Fibroblast of skin of abdomen (primary cell): ENCODE measurements at regions not wholly inside any gene's neighbourhood (a gene's known extent, or its start where the extent isn't known, plus 50 kb on each side); places are given as distances from the start of the nearest gene placed in this dataset.

Experiments
- DNase-seq: peaks from one replicate; pipeline ENCODE4 v3.0.0-alpha.2; 2013

DNA sequence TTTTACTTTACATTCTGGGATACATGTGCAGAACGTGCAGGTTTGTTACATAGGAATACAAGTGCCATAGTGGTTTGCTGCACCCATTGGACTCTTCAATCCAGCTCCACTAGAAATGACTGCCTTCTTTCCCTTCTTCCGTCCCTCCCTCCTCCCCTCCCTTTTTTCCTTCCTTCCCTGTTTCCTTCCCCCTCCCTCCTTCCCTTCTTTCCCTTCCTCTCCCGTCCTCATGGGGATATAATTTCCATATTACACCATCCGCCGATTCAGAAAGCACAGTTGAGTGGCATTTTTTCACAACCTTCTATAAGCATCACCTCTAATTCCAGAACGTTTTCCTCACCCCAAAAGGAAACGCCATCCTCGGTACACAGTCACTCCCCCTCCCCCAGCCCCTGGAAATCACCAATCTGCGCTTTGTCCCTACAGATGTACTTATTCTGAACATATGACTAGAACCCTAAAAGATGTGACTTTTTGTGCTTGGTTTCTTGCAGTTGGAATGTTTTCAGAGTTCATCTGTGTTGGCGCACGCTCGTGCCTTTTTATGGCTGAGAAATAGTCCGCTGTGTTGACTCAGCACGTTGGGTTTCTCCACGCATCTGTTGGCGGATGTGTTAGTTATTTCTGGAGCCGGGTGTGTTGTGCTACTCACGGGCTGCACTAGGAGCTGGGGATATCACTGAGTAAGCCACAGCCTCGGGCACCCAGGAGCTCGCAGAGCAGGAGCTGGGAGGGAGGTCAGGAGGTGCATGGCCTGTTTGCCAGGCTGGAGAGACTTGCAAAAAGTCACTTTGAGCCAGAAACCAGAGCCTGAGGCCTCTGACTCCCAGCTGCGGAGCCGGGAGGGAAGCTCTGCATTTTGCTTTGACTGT, 336.4 kb downstream of the SEC14L1 start:
- peak; percentile 98 for DNase-seq

DNA sequence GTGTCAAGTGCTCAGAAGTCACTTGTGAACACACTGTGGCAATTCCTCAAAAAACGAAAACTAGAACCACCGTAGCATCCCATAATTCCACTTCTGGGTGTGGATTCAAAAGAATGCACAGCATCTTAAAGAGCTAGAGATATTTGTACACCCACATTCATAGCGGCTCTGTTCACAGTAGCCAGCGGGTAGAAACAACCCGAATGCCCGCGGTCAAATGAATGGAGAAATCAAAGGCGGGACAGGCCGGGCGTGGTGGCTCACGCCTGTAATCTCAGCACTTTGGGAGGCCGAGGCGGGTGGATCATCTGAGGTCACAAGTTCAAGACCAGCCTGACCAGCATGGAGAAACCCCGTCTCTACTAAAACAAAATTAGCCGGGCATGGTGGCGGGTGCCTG, 337.5 kb downstream of the SEC14L1 start:
- no peak for DNase-seq

DNA sequence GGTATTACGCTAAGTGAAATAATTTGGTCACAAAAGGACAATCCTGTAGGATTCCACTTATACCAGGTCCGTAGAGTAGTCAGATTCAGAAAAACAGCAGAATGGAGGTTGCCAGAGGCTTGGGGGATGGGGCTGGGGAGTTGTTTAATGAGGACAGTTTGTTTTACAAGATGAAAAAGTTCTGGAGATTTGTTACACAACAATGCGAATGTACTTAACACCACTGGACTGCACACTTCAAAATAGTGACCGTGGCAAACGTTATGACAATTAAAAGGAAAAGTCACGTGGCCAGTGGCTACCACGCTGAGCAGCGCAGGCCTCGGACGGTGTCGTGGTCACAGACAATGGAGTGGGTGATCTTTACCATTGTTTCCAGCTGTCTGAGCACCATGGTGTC, 338.1 kb downstream of the SEC14L1 start:
- DNase-seq = no peak

GRCh38 chr17:77479372-77480198, 338.8 kb downstream of the SEC14L1 start:
- DNase-seq = peak; percentile 42

- no peak for DNase-seq
Measured at GRCh38 chr17:77480199-77480508, 339.4 kb downstream of the SEC14L1 start.

DNA sequence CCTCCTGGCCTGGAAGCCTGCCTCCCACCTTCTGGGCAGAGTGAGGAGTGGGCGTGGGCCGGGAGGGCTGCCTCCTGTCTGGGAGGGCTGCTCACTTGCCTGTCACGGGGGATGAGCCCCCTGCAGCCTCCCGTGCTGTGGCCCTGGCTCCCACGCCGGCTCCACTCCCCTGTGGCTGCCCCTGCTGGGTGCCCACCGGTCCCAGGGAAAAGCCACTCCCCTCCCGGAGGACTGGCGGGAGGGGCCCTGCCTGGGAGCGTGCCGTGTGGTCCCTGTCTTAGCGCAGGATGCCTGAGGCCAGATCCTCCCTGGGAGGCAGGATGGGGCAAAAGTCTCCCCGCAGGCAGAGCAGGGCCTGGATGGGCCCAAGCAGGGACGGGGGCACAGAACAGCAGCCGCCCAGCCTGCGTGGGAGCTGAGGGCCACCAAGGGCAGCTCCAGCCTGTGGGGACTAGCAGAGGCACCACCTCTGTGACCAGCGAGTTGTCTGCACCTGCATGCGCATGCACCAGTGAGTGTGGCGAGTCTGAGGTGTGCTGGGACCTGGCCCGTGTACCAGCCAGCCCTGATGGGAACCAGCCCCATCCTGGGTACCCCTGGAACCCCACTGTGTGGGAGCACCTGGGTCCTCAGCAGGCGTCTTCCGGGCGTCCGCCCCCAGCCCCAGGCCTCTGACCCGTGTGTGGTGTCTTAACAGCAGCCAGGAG, 339.9 kb downstream of the SEC14L1 start:
- no peak for DNase-seq

- DNase-seq = no peak
Measured at GRCh38 chr17:77481476-77482374, 341.0 kb downstream of the SEC14L1 start.

DNA sequence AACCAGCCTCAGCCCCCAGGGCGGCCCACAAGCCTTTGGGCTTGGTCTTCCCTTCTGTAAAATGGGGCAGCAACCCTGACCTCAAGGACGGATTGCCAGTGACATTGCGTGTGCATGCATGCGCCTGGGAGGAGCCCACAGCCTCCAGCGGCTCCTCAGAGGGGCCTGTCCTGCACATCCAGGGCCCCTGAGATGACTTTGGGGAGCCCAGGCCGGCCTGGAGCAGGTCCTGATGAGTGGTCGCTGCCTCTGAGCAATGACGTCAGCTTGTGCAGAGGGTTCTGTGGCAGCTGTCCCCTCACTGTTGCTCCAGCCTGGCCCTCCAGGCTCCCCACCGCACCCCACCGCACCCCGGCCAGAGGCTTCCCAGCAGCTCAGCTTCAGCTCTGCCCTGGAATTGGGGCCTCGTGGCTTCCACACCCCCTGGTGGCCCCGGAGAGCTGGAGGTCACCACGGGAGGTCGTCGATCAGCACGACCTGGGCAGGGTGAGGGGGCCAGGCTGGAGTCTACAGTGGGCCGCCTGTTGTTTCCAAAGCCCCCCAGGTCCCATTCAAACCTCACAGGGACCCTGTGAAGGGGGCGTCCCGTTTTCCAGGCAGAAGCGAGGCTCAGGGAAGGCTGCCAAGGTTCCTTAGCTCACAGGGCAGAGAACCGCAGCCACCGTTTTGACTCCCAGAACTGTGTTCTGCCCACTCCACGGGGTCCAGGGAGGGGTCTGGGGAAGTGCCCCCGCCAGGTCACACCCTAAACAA, 341.8 kb downstream of the SEC14L1 start:
- no peak for DNase-seq

- DNase-seq = no peak
Measured at GRCh38 chr17:77483128-77483598, 342.4 kb downstream of the SEC14L1 start.

GRCh38 chr17:77484111-77484510, 343.3 kb downstream of the SEC14L1 start:
- no peak for DNase-seq

DNA sequence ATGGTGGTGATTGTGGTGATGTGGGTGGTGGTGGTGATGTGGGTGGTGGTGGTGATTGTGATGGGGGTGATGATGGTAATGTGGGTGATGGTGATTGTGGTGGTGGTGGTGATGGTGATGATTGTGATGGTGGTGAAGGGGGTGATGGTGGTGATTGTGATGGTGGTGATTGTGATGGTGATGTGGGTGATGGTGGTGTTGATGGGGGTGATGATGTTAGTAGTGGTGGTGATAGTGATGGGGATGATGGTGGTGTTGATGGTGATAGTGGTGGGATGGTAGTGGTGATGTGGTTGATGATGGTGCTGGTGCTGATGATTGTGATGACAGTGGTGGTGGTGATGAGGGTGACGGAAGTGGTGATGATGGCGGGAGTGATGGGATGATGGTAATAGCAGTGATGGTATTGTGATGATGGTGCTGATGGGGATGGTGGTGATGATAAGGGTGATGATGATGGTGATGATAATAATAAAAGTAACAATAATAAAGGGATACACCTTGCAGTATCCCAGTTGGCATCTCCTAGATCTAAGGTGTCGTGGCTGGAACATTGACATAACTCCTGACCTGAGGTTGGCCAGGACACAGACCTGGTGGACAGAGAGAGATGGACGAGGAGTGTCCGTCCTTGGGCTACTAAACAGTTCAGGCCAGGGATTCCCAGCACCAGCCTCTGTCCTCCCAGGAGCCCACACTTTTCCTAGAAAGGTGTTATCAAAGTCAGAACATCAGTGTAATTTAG, 344.5 kb downstream of the SEC14L1 start:
- DNase-seq = no peak

DNA sequence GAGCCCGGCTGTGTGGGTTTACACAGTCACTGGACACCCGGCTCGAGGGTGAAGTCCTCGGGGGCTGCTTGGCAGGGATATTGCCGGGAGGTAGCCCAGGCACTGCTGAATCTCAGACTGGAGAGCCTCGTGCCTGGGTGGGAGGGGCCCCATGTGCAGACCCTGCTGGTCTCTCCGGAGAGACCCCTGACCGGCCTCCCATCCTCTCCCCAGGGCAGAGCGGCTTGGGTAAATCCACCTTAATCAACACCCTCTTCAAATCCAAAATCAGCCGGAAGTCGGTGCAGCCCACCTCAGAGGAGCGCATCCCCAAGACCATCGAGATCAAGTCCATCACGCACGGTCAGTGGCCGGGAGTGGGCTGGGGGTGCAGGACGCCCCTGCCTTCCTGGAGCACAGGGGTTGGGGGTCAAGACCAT, 346.5 kb downstream of the SEC14L1 start:
- no peak for DNase-seq

GRCh38 chr17:77487677-77488530, 347.1 kb downstream of the SEC14L1 start:
- no peak for DNase-seq

- no peak for DNase-seq
Measured at GRCh38 chr17:77488531-77489238, 347.9 kb downstream of the SEC14L1 start.

DNA sequence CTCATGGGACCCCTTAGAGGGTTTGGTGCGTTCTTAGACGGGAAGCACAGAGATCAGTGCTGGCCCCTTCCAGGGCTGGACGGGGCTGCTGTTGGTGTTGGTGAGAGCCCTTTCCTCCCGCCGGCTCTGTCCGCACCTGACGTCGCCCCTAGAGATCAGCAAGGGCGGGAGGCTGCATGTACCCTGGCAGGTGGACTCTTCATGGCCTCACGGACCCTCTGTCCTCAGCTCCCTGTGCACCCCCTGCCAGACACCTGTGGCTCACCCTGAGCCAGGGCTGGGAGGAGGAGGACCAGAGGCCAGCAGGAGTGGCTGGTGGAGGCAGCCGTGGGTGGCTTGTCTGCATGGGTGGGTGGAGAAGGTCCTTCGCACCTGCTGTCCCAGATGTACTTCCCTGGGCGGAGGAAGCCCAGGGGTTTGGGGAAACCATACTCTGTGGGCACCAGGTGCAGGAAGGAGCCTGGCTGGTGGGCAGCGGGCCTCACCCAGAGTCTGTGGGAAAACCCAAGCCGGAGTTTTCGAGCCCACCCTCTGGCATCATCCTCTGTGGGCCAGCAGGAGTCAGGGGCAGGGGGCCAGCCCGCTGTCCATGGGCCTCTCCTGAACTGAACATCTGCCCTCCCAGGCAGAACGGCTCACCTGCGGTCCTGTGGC, 348.6 kb downstream of the SEC14L1 start:
- no peak for DNase-seq

GRCh38 chr17:77489893-77490255, 349.1 kb downstream of the SEC14L1 start:
- no peak for DNase-seq

DNA sequence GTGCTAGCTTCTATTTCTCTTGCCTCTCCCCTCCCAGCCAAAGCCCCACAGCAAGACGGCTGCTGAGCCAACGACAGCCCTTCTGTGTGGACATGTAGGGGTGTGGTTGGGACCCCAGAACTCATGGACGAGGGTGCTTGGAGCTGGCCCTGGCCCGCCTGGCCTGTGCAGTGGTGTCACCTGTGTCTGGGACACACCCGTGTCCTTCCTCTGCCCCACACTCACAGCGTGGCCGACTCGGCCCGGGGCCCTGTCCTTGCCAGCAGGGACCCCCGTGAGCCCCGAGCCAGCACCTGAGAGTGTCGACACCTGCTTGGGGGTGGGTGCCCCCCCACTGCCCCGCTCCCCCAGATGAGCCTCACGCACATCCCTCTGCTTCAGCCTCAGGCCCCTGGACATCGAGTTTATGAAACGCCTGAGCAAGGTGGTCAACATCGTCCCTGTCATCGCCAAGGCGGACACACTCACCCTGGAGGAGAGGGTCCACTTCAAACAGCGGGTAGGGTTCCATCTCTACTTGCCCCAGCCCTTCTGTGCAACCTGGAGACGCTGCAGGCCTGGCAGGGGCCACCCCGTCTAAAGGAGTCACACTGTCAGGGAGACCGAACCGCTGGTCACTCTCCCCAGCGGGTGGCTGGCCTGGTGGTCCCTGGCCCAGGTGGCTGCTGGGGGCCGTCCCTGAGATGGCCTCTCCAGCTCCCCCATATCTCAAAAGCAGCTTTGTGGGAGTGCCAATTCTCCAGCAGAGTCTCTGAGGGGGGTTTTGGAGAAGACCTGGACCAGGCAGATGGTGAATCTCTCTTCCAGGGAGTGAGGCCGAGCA, 349.8 kb downstream of the SEC14L1 start:
- no peak for DNase-seq
